GM23338 (cell line): ENCODE measurements at regions not wholly inside any gene's neighbourhood (a gene's known extent, or its start where the extent isn't known, plus 50 kb on each side); places are given as distances from the start of the nearest gene placed in this dataset.
"Not testable (repeated sequence)": the region's sequence is repeated elsewhere in the genome, so short reads cannot be mapped to it uniquely, and the experiment has no call there.

Experiments used
- ATAC-seq: fragments of 200-7000 bp; cut with Tn5 transposase; 3 replicates; pipeline ENCODE4 v1.9.1; 2020
- DNase-seq: peaks from one replicate; pipeline ENCODE4 v3.0.0-alpha.2; 2015; ENCODE audit warnings: low spot score
- H2AFZ ChIP-seq: fragments of 200-600 bp; sonication (generic); 2 replicates; pipeline ENCODE4 v1.8.0; 2016; ENCODE audit warnings: antibody characterized with exemption, mild to moderate bottlenecking, moderate library complexity
- H3F3A ChIP-seq: fragments of 200-600 bp; sonication (generic); replicated peaks from 2 replicates; pipeline ENCODE4 v1.8.0; 2017; ENCODE audit warnings: antibody characterized with exemption, mixed run types, low read depth
- H3K27ac ChIP-seq: fragments of 200-600 bp; sonication (generic); 2 replicates; pipeline ENCODE4 v1.6.1; 2016; ENCODE audit warnings: low read depth
- H3K27me3 ChIP-seq: fragments of 200-600 bp; sonication (generic); 2 replicates; pipeline ENCODE4 v1.8.0; 2016; ENCODE audit warnings: mild to moderate bottlenecking, mixed run types, moderate library complexity; ENCODE audit not compliant: insufficient read depth
- H3K36me3 ChIP-seq: fragments of 200-600 bp; sonication (generic); 2 replicates; pipeline ENCODE4 v1.8.0; 2016; ENCODE audit warnings: mild to moderate bottlenecking; ENCODE audit not compliant: insufficient read depth
- H3K4me1 ChIP-seq: fragments of 200-600 bp; sonication (generic); 2 replicates; pipeline ENCODE4 v1.8.0; 2016; ENCODE audit warnings: mild to moderate bottlenecking, moderate library complexity; ENCODE audit not compliant: insufficient read depth
- H3K4me2 ChIP-seq: fragments of 200-600 bp; sonication (generic); 2 replicates; pipeline ENCODE4 v1.7.1; 2017; ENCODE audit warnings: mixed run types
- H3K4me3 ChIP-seq: fragments of 200-600 bp; sonication (generic); 2 replicates; pipeline ENCODE4 v1.6.1; 2016; ENCODE audit warnings: mixed run types
- H3K79me2 ChIP-seq: fragments of 200-600 bp; sonication (generic); replicated peaks from 2 replicates; pipeline ENCODE4 v1.8.0; 2017; ENCODE audit warnings: mild to moderate bottlenecking; ENCODE audit not compliant: insufficient read depth
- H3K9me2 ChIP-seq: fragments of 200-600 bp; sonication (generic); 2 replicates; pipeline ENCODE4 v1.8.0; 2017; ENCODE audit not compliant: insufficient read depth
- H4K20me1 ChIP-seq: fragments of 200-600 bp; sonication (generic); replicated peaks from 2 replicates; pipeline ENCODE4 v1.8.0; 2017; ENCODE audit warnings: mild to moderate bottlenecking; ENCODE audit not compliant: insufficient read depth
- H3K27ac Mint-ChIP-seq: 2 replicates; pipeline ENCODE4 v1.8.0; 2020; ENCODE audit warnings: inconsistent platforms, mild to moderate bottlenecking, moderate library complexity, mixed read lengths
- H3K27me3 Mint-ChIP-seq: 3 replicates; pipeline ENCODE4 v1.8.0; 2022; ENCODE audit warnings: low read depth, mild to moderate bottlenecking, moderate library complexity, mixed read lengths, inconsistent platforms; ENCODE audit not compliant: insufficient read depth, poor library complexity
- H3K36me3 Mint-ChIP-seq: 3 replicates; pipeline ENCODE4 v1.8.0; 2021; ENCODE audit warnings: low read depth, mild to moderate bottlenecking, inconsistent platforms, moderate library complexity, mixed read lengths
- H3K4me1 Mint-ChIP-seq: 3 replicates; pipeline ENCODE4 v1.8.0; 2020; ENCODE audit warnings: mild to moderate bottlenecking, inconsistent platforms, mixed read lengths
- H3K4me3 Mint-ChIP-seq: 3 replicates; pipeline ENCODE4 v1.8.0; 2021; ENCODE audit warnings: moderate library complexity, mild to moderate bottlenecking, inconsistent platforms, mixed read lengths
- H3K9me3 Mint-ChIP-seq: 3 replicates; pipeline ENCODE4 v1.8.0; 2020; ENCODE audit warnings: moderate library complexity, mild to moderate bottlenecking, inconsistent platforms, mixed read lengths
- EZH2phosphoT487 ChIP-seq: fragments of 200-600 bp; sonication (generic); IDR thresholded peaks from one replicate; pipeline ENCODE4 v1.8.1; 2018; ENCODE audit warnings: antibody characterized with exemption; ENCODE audit not compliant: unreplicated experiment
- POLR2AphosphoS5 ChIP-seq: IDR thresholded peaks from 2 replicates; pipeline ENCODE4 v1.6.1; 2016; ENCODE audit warnings: antibody characterized with exemption, low read depth
- ZNF114 ChIP-seq: fragments of 250-450 bp; sonication (Bioruptor Pico); IDR thresholded peaks from 2 replicates; pipeline ENCODE4 v1.5.0; 2020; ENCODE audit warnings: mild to moderate bottlenecking, moderate library complexity
- TF ChIP-seq, protein P1 (sequence below): IDR thresholded peaks from 2 replicates; pipeline ENCODE4 v1.6.1; 2016; ENCODE audit warnings: antibody characterized with exemption
- TF ChIP-seq, protein P2 (sequence below), 2 experiments: fragments of 200-600 bp in 1 of 2; sonication (generic) in 1 of 2; conservative IDR thresholded peaks; 2 replicates each; pipeline versions ENCODE4 v1.5.1 to v1.6.1; 2016 to 2017; ENCODE audit warnings: antibody characterized with exemption in 2 of 2, low read depth in 2 of 2, mild to moderate bottlenecking in 2 of 2, moderate library complexity in 1 of 2
- TF ChIP-seq, protein P3 (sequence below): fragments of 250-450 bp; sonication (Bioruptor Pico); IDR thresholded peaks from 2 replicates; pipeline ENCODE4 v1.5.0; 2020; ENCODE audit warnings: mild to moderate bottlenecking, moderate library complexity

DNA sequence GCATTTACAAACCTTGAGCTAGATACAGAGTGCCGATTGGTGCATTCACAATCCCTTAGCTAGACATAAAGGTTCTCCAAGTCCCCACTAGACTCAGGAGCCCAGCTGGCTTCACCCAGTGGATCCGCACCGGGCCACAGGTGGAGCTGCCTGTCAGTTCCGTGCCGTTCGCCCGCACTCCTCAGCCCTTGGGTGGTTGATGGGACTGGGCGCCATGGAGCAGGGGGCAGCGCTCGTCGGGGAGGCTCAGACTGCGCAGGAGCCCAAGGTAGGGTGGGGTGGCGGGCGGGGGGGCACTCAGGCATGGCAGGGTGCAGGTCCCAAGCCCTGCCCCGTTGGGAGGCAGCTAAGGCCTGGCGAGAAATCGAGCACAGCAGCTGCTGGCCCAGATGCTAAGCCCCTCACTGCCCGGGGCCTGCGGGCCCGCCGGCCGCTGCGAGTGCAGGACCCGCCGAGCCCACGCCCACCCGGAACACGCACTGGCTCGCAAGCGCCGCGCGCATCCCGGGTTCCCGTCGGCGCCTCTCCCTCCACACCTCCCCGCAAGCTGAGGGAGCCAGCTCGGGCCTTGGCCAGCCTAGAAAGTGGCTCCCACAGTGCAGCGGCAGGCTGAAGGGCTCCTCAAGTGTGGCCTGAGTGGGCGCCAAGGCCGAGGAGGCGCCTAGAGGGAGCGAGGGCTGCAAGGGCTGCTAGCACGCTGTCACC, 228.5 kb downstream of the SLITRK2 start:
- not testable (repeated sequence) for DNase-seq, H4K20me1 ChIP-seq, H3K4me1 ChIP-seq, H3K9me2 ChIP-seq, H3K4me3 Mint-ChIP-seq, H3K27ac Mint-ChIP-seq, H3K36me3 Mint-ChIP-seq, ATAC-seq, H3K4me3 ChIP-seq, H3K36me3 ChIP-seq, H3K4me1 Mint-ChIP-seq, H2AFZ ChIP-seq, H3K79me2 ChIP-seq, H3K4me2 ChIP-seq, H3K27me3 Mint-ChIP-seq, H3K27me3 ChIP-seq, H3K27ac ChIP-seq, H3F3A ChIP-seq
- H3K9me3 Mint-ChIP-seq = peaks cover 49% of the 10 kb centered on the region

DNA sequence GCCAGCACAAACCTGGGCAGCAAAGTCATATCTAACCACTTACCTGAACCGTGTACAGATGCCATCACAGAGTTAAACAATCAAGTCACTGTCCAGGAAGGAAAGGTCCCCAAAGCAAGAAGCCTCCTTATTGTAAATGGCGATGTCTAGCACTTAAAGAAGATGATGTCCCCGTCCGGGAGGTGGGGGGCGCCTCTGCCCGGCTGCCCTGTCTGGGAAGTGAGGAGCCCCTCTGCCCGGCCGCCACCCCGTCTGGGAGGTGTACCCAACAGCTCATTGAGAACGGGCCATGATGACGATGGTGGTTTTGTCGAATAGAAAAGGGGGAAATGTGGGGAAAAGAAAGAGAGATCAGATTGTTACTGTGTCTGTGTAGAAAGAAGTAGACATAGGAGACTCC, 231.9 kb downstream of the SLITRK2 start:
- H3K27ac ChIP-seq, H4K20me1 ChIP-seq, H3K36me3 Mint-ChIP-seq, H3K4me3 Mint-ChIP-seq, H3K9me2 ChIP-seq, H3K36me3 ChIP-seq, H3K27ac Mint-ChIP-seq, H2AFZ ChIP-seq, H3F3A ChIP-seq, H3K79me2 ChIP-seq, DNase-seq, H3K4me2 ChIP-seq, ATAC-seq, H3K4me3 ChIP-seq, H3K27me3 Mint-ChIP-seq, H3K4me1 ChIP-seq, H3K4me1 Mint-ChIP-seq, H3K27me3 ChIP-seq: not testable (repeated sequence)
- H3K9me3 Mint-ChIP-seq = peaks cover 51% of the 10 kb centered on the region

DNA sequence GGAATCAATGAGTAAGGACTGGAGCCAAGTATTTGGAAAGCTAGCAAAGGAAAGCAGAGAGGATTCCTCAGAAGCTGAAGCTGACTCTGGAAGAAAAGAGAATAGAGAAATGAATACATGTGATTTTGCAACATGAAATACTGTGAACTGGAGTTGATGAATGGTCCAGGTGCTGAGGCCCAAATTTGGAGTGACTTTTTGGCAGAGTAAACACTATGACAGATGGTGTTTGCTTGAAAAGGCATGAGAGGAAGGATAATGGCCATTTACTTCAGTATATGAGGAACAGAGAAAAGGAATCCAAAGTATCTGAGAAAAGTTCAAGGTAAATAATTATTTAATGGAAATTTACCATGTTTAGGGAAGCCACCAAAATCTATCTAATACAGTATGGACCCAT, 236.7 kb downstream of the SLITRK2 start:
- Histone ChIP-seq H2AFZ (no peak overlapping the region), H3K4me2 (no peak overlapping the region), H3K4me1 (no peaks in the 10 kb centered on the region), H3F3A (no peaks in the 10 kb centered on the region), H3K27me3 (no peaks in the 10 kb centered on the region), H4K20me1 (no peaks in the 10 kb centered on the region), H3K4me3 (no peak overlapping the region), H3K79me2 (no peaks in the 10 kb centered on the region), H3K36me3 (no peaks in the 10 kb centered on the region), H3K9me2 (no peaks in the 10 kb centered on the region), H3K27ac (no peak overlapping the region)
- H3K4me3 Mint-ChIP-seq = no peak overlapping the region
- no peaks in the 10 kb centered on the region for H3K36me3 Mint-ChIP-seq
- H3K27ac Mint-ChIP-seq = no peak overlapping the region
- H3K27me3 Mint-ChIP-seq = no peaks in the 10 kb centered on the region
- ATAC-seq (no peak), DNase-seq (no peak)
- H3K9me3 Mint-ChIP-seq = peaks cover 60% of the 10 kb centered on the region
- no peaks in the 10 kb centered on the region for H3K4me1 Mint-ChIP-seq
- TF ChIP-seq POLR2AphosphoS5 (no peak), EZH2phosphoT487 (no peak), ZNF114 (no peak)
- TF ChIP-seq, protein P1, sequence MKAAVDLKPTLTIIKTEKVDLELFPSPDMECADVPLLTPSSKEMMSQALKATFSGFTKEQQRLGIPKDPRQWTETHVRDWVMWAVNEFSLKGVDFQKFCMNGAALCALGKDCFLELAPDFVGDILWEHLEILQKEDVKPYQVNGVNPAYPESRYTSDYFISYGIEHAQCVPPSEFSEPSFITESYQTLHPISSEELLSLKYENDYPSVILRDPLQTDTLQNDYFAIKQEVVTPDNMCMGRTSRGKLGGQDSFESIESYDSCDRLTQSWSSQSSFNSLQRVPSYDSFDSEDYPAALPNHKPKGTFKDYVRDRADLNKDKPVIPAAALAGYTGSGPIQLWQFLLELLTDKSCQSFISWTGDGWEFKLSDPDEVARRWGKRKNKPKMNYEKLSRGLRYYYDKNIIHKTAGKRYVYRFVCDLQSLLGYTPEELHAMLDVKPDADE = no peak
- TF ChIP-seq, protein P2, sequence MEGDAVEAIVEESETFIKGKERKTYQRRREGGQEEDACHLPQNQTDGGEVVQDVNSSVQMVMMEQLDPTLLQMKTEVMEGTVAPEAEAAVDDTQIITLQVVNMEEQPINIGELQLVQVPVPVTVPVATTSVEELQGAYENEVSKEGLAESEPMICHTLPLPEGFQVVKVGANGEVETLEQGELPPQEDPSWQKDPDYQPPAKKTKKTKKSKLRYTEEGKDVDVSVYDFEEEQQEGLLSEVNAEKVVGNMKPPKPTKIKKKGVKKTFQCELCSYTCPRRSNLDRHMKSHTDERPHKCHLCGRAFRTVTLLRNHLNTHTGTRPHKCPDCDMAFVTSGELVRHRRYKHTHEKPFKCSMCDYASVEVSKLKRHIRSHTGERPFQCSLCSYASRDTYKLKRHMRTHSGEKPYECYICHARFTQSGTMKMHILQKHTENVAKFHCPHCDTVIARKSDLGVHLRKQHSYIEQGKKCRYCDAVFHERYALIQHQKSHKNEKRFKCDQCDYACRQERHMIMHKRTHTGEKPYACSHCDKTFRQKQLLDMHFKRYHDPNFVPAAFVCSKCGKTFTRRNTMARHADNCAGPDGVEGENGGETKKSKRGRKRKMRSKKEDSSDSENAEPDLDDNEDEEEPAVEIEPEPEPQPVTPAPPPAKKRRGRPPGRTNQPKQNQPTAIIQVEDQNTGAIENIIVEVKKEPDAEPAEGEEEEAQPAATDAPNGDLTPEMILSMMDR (conservative IDR thresholded peaks at IDR 0.05; ENCODE audit: low read depth in 2 of 2) = no peak
- TF ChIP-seq, protein P3, sequence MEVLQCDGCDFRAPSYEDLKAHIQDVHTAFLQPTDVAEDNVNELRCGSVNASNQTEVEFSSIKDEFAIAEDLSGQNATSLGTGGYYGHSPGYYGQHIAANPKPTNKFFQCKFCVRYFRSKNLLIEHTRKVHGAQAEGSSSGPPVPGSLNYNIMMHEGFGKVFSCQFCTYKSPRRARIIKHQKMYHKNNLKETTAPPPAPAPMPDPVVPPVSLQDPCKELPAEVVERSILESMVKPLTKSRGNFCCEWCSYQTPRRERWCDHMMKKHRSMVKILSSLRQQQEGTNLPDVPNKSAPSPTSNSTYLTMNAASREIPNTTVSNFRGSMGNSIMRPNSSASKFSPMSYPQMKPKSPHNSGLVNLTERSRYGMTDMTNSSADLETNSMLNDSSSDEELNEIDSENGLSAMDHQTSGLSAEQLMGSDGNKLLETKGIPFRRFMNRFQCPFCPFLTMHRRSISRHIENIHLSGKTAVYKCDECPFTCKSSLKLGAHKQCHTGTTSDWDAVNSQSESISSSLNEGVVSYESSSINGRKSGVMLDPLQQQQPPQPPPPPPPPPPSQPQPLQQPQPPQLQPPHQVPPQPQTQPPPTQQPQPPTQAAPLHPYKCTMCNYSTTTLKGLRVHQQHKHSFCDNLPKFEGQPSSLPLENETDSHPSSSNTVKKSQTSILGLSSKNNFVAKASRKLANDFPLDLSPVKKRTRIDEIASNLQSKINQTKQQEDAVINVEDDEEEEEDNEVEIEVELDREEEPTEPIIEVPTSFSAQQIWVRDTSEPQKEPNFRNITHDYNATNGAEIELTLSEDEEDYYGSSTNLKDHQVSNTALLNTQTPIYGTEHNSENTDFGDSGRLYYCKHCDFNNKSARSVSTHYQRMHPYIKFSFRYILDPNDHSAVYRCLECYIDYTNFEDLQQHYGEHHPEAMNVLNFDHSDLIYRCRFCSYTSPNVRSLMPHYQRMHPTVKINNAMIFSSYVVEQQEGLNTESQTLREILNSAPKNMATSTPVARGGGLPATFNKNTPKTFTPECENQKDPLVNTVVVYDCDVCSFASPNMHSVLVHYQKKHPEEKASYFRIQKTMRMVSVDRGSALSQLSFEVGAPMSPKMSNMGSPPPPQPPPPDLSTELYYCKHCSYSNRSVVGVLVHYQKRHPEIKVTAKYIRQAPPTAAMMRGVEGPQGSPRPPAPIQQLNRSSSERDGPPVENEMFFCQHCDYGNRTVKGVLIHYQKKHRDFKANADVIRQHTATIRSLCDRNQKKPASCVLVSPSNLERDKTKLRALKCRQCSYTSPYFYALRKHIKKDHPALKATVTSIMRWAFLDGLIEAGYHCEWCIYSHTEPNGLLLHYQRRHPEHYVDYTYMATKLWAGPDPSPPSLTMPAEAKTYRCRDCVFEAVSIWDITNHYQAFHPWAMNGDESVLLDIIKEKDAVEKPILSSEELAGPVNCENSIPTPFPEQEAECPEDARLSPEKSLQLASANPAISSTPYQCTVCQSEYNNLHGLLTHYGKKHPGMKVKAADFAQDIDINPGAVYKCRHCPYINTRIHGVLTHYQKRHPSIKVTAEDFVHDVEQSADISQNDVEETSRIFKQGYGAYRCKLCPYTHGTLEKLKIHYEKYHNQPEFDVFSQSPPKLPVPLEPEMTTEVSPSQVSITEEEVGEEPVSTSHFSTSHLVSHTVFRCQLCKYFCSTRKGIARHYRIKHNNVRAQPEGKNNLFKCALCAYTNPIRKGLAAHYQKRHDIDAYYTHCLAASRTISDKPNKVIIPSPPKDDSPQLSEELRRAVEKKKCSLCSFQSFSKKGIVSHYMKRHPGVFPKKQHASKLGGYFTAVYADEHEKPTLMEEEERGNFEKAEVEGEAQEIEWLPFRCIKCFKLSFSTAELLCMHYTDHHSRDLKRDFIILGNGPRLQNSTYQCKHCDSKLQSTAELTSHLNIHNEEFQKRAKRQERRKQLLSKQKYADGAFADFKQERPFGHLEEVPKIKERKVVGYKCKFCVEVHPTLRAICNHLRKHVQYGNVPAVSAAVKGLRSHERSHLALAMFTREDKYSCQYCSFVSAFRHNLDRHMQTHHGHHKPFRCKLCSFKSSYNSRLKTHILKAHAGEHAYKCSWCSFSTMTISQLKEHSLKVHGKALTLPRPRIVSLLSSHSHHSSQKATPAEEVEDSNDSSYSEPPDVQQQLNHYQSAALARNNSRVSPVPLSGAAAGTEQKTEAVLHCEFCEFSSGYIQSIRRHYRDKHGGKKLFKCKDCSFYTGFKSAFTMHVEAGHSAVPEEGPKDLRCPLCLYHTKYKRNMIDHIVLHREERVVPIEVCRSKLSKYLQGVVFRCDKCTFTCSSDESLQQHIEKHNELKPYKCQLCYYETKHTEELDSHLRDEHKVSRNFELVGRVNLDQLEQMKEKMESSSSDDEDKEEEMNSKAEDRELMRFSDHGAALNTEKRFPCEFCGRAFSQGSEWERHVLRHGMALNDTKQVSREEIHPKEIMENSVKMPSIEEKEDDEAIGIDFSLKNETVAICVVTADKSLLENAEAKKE (CRISPR knock-in tag) = no peak
